ENCODE measurements at regions not wholly inside any gene's neighbourhood (a gene's known extent, or its start where the extent isn't known, plus 50 kb on each side); places are given as distances from the start of the nearest gene placed in this dataset.

- Histone ChIP-seq H3K4me3 (ENCODE audit: low read depth, low read length) (no peak overlapping the region), H3K9me3 (ENCODE audit: control insufficient read depth, insufficient read depth, low read depth, low read length) (no peaks in the 10 kb centered on the region), H3K4me1 (ENCODE audit: control insufficient read depth, insufficient read depth, low read length) (no peaks in the 10 kb centered on the region), H3K36me3 (ENCODE audit: control insufficient read depth in 2 of 2, insufficient read depth in 1 of 2, low read length in 2 of 2) (no peaks in the 10 kb centered on the region), H3K27ac (ENCODE audit: extremely low read depth, low read depth, low read length) (no peak overlapping the region)
- CTCF ChIA-PET = no interaction called here
- POLR2A ChIA-PET = no interaction called here
- TF ChIP-seq ZNF302 (tag by site-specific recombination; IDR thresholded peaks at IDR 0.05; ENCODE audit: low read depth) (no peak), ZNF488 (tag by site-specific recombination; IDR thresholded peaks at IDR 0.05) (no peak), ZNF223 (tag by site-specific recombination; IDR thresholded peaks at IDR 0.05) (no peak), ZFP69B (tag by site-specific recombination; IDR thresholded peaks at IDR 0.05) (no peak), ZNF2 (tag by site-specific recombination; IDR thresholded peaks at IDR 0.05) (no peak), ZNF426 (tag by site-specific recombination; IDR thresholded peaks at IDR 0.05) (no peak), ZNF214 (tag by site-specific recombination; IDR thresholded peaks at IDR 0.05; ENCODE audit: borderline replicate concordance) (no peak), ZNF391 (tag by site-specific recombination; IDR thresholded peaks at IDR 0.05; ENCODE audit: borderline replicate concordance, low read depth) (no peak), ZNF600 (tag by site-specific recombination; IDR thresholded peaks at IDR 0.05) (no peak), ZNF580 (tag by site-specific recombination; IDR thresholded peaks at IDR 0.05) (no peak), ZNF621 (tag by site-specific recombination; IDR thresholded peaks at IDR 0.05) (no peak), ZNF274 (IDR thresholded peaks at IDR 0.05; ENCODE audit: low read length) (no peak), ZNF274 (tag by site-specific recombination; IDR thresholded peaks at IDR 0.05; ENCODE audit: borderline replicate concordance) (no peak)
- TF ChIP-seq, protein P1, sequence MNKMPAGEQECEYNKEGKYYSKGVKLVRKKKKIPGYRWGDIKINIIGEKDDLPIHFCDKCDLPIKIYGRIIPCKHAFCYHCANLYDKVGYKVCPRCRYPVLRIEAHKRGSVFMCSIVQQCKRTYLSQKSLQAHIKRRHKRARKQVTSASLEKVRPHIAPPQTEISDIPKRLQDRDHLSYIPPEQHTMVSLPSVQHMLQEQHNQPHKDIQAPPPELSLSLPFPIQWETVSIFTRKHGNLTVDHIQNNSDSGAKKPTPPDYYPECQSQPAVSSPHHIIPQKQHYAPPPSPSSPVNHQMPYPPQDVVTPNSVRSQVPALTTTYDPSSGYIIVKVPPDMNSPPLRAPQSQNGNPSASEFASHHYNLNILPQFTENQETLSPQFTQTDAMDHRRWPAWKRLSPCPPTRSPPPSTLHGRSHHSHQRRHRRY (tag by site-specific recombination; IDR thresholded peaks at IDR 0.05) = no peak
- TF ChIP-seq, protein P2, sequence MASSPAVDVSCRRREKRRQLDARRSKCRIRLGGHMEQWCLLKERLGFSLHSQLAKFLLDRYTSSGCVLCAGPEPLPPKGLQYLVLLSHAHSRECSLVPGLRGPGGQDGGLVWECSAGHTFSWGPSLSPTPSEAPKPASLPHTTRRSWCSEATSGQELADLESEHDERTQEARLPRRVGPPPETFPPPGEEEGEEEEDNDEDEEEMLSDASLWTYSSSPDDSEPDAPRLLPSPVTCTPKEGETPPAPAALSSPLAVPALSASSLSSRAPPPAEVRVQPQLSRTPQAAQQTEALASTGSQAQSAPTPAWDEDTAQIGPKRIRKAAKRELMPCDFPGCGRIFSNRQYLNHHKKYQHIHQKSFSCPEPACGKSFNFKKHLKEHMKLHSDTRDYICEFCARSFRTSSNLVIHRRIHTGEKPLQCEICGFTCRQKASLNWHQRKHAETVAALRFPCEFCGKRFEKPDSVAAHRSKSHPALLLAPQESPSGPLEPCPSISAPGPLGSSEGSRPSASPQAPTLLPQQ (tag by site-specific recombination; IDR thresholded peaks at IDR 0.05) = no peak
These were observed 342.8 kb upstream of the BOD1L1 start for GRCh38 chr4:13970349-13970748.

DNA sequence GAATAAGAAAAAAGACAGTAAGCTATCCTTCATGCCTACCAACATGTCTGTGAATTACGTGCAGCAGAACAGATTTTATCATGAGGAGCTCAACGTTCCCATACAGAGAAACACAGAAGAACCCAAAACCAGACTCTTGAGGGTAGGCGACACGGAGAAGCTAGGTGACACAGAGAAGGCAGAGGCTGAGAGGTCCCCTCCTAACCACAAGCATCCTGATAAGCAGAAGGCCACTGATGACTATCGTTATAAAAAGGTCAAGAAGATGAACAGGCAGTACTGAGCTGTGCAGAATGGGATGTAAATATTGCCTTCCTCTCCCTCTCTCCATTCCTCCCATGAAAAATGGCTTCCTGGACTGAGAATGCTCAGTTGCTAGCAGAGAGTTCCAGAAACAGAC, 350.2 kb upstream of the BOD1L1 start:
- TF ChIP-seq ZNF777 (tag by site-specific recombination; IDR thresholded peaks at IDR 0.05; ENCODE audit: borderline replicate concordance) (no peak), ZSCAN16 (tag by site-specific recombination; IDR thresholded peaks at IDR 0.05) (no peak), FEZF1 (tag by site-specific recombination; IDR thresholded peaks at IDR 0.05) (no peak), ZSCAN4 (tag by site-specific recombination; IDR thresholded peaks at IDR 0.05) (no peak), ZNF133 (tag by site-specific recombination; IDR thresholded peaks at IDR 0.05) (no peak), ZNF629 (tag by site-specific recombination; IDR thresholded peaks at IDR 0.05) (no peak), ZNF175 (tag by site-specific recombination; IDR thresholded peaks at IDR 0.05) (no peak), ZIC2 (tag by site-specific recombination; IDR thresholded peaks at IDR 0.05) (no peak), ZXDB (tag by site-specific recombination; IDR thresholded peaks at IDR 0.05) (no peak), ZNF473 (tag by site-specific recombination; IDR thresholded peaks at IDR 0.05) (no peak), ZNF514 (tag by site-specific recombination; IDR thresholded peaks at IDR 0.05) (no peak), GLI4 (tag by site-specific recombination; IDR thresholded peaks at IDR 0.05) (no peak)
- TF ChIP-seq, protein P3, sequence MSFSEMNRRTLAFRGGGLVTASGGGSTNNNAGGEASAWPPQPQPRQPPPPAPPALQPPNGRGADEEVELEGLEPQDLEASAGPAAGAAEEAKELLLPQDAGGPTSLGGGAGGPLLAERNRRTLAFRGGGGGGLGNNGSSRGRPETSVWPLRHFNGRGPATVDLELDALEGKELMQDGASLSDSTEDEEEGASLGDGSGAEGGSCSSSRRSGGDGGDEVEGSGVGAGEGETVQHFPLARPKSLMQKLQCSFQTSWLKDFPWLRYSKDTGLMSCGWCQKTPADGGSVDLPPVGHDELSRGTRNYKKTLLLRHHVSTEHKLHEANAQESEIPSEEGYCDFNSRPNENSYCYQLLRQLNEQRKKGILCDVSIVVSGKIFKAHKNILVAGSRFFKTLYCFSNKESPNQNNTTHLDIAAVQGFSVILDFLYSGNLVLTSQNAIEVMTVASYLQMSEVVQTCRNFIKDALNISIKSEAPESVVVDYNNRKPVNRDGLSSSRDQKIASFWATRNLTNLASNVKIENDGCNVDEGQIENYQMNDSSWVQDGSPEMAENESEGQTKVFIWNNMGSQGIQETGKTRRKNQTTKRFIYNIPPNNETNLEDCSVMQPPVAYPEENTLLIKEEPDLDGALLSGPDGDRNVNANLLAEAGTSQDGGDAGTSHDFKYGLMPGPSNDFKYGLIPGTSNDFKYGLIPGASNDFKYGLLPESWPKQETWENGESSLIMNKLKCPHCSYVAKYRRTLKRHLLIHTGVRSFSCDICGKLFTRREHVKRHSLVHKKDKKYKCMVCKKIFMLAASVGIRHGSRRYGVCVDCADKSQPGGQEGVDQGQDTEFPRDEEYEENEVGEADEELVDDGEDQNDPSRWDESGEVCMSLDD (tag by site-specific recombination; IDR thresholded peaks at IDR 0.05) = no peak
- TF ChIP-seq, protein P4, sequence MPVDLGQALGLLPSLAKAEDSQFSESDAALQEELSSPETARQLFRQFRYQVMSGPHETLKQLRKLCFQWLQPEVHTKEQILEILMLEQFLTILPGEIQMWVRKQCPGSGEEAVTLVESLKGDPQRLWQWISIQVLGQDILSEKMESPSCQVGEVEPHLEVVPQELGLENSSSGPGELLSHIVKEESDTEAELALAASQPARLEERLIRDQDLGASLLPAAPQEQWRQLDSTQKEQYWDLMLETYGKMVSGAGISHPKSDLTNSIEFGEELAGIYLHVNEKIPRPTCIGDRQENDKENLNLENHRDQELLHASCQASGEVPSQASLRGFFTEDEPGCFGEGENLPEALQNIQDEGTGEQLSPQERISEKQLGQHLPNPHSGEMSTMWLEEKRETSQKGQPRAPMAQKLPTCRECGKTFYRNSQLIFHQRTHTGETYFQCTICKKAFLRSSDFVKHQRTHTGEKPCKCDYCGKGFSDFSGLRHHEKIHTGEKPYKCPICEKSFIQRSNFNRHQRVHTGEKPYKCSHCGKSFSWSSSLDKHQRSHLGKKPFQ (tag by site-specific recombination; IDR thresholded peaks at IDR 0.05) = no peak
- no peaks in the 10 kb centered on the region for H3K9me3 ChIP-seq (ENCODE audit: control insufficient read depth, insufficient read depth, low read depth, low read length)
- POLR2A ChIA-PET = no interaction called here

More for the DNA sequence above, 350.2 kb upstream of the BOD1L1 start:
- CTCF ChIA-PET = no interaction called here
- Histone ChIP-seq H3K4me1 (ENCODE audit: control insufficient read depth, insufficient read depth, low read length) (no peaks in the 10 kb centered on the region), H3K36me3 (ENCODE audit: control insufficient read depth in 2 of 2, insufficient read depth in 1 of 2, low read length in 2 of 2) (no peaks in the 10 kb centered on the region), H3K4me3 (ENCODE audit: low read depth, low read length) (no peak overlapping the region), H3K27ac (ENCODE audit: extremely low read depth, low read depth, low read length) (no peak overlapping the region)

Data from HEK293 (cell line).